ENCODE measurements at regions not wholly inside any gene's neighbourhood (a gene's known extent, or its start where the extent isn't known, plus 50 kb on each side); places are given as distances from the start of the nearest gene placed in this dataset.

- ChIA-PET CTCF (no interaction called here), POLR2A (no interaction called here)
- TF ChIP-seq ZNF626 (tag by site-specific recombination; IDR thresholded peaks at IDR 0.05) (no peak), HIC1 (tag by site-specific recombination; IDR thresholded peaks at IDR 0.05) (no peak), ZFP41 (tag by site-specific recombination; IDR thresholded peaks at IDR 0.05; ENCODE audit: borderline replicate concordance) (no peak), ZNF785 (tag by site-specific recombination; IDR thresholded peaks at IDR 0.05) (no peak), SP2 (tag by site-specific recombination; IDR thresholded peaks at IDR 0.05) (no peak), WT1 (tag by site-specific recombination; IDR thresholded peaks at IDR 0.05) (no peak), OVOL3 (tag by site-specific recombination; IDR thresholded peaks at IDR 0.05) (no peak), KLF7 (tag by site-specific recombination; IDR thresholded peaks at IDR 0.05; ENCODE audit: borderline replicate concordance) (no peak), ZBTB7A (tag by site-specific recombination; IDR thresholded peaks at IDR 0.05; ENCODE audit: low read depth) (no peak), MEIS1 (CRISPR knock-in tag; IDR thresholded peaks at IDR 0.05; ENCODE audit: borderline replicate concordance) (no peak), ZFP69B (tag by site-specific recombination; IDR thresholded peaks at IDR 0.05) (no peak), ZNF560 (tag by site-specific recombination; IDR thresholded peaks at IDR 0.05; ENCODE audit: borderline replicate concordance) (no peak), ZBTB6 (tag by site-specific recombination; IDR thresholded peaks at IDR 0.05) (no peak), ZNF837 (tag by site-specific recombination; IDR thresholded peaks at IDR 0.05) (no peak), ZNF350 (tag by site-specific recombination; IDR thresholded peaks at IDR 0.05) (no peak), ZNF138 (tag by site-specific recombination; IDR thresholded peaks at IDR 0.05; ENCODE audit: borderline replicate concordance) (no peak), ZNF112 (tag by site-specific recombination; IDR thresholded peaks at IDR 0.05) (no peak), ZBTB48 (tag by site-specific recombination; IDR thresholded peaks at IDR 0.05) (no peak), ZBTB44 (tag by site-specific recombination; IDR thresholded peaks at IDR 0.05) (no peak), RBAK (tag by site-specific recombination; IDR thresholded peaks at IDR 0.05) (no peak)
- Histone ChIP-seq H3K9me3 (ENCODE audit: control insufficient read depth, insufficient read depth, low read depth, low read length) (no peaks in the 10 kb centered on the region), H3K27ac (ENCODE audit: extremely low read depth, low read depth, low read length) (no peak overlapping the region), H3K4me1 (ENCODE audit: control insufficient read depth, insufficient read depth, low read length) (no peaks in the 10 kb centered on the region), H3K36me3 (ENCODE audit: control insufficient read depth in 2 of 2, insufficient read depth in 1 of 2, low read length in 2 of 2) (no peaks in the 10 kb centered on the region), H3K4me3 (ENCODE audit: low read depth, low read length) (no peak overlapping the region)
Measured at GRCh38 chr2:20879221-20879620, 56.3 kb upstream of the LDAH start.

GRCh38 chr2:20877960-20878359 is 55.1 kb upstream of the LDAH start:
- Histone ChIP-seq H3K9me3 (ENCODE audit: control insufficient read depth, insufficient read depth, low read depth, low read length) (no peaks in the 10 kb centered on the region), H3K36me3 (ENCODE audit: control insufficient read depth in 2 of 2, insufficient read depth in 1 of 2, low read length in 2 of 2) (no peaks in the 10 kb centered on the region), H3K27ac (ENCODE audit: extremely low read depth, low read depth, low read length) (no peak overlapping the region), H3K4me3 (ENCODE audit: low read depth, low read length) (no peak overlapping the region), H3K4me1 (ENCODE audit: control insufficient read depth, insufficient read depth, low read length) (no peaks in the 10 kb centered on the region)
- CTCF ChIA-PET, result interaction anchor here (0.9 to 1.7 kb wide), 2 partner anchors 196 to 217 kb away, joined by 3 to 6 read pairs; no protein-coding TSS in a partner anchor
- TF ChIP-seq ZNF677 (tag by site-specific recombination; IDR thresholded peaks at IDR 0.05) (no peak), ZNF335 (tag by site-specific recombination; conservative IDR thresholded peaks at IDR 0.05) (no peak), ZNF560 (tag by site-specific recombination; IDR thresholded peaks at IDR 0.05; ENCODE audit: borderline replicate concordance) (no peak), ZNF830 (tag by site-specific recombination; IDR thresholded peaks at IDR 0.05; ENCODE audit: low read depth) (no peak), ZNF366 (tag by site-specific recombination; conservative IDR thresholded peaks at IDR 0.05) (no peak), ZNF23 (tag by site-specific recombination; IDR thresholded peaks at IDR 0.05; ENCODE audit: borderline replicate concordance) (no peak), ZSCAN4 (tag by site-specific recombination; IDR thresholded peaks at IDR 0.05) (no peak), SP3 (tag by site-specific recombination; IDR thresholded peaks at IDR 0.05) (no peak), ZNF391 (tag by site-specific recombination; IDR thresholded peaks at IDR 0.05; ENCODE audit: borderline replicate concordance, low read depth) (no peak), FEZF1 (tag by site-specific recombination; IDR thresholded peaks at IDR 0.05) (no peak), ZBTB8A (tag by site-specific recombination; IDR thresholded peaks at IDR 0.05) (no peak), SALL2 (tag by site-specific recombination; IDR thresholded peaks at IDR 0.05; ENCODE audit: borderline replicate concordance) (no peak), ZNF660 (tag by site-specific recombination; IDR thresholded peaks at IDR 0.05) (no peak)
- POLR2A ChIA-PET, result no interaction called here

Measured in HEK293 (cell line).